ENCODE measurements at regions not wholly inside any gene's neighbourhood (a gene's known extent, or its start where the extent isn't known, plus 50 kb on each side); places are given as distances from the start of the nearest gene placed in this dataset.

- DNase-seq (ENCODE audit: low spot score in 2 of 2) = no peak
- H3K36me3 ChIP-seq (replicated peaks) = no peaks in the 10 kb centered on the region
- no peak overlapping the region for H3K4me3 ChIP-seq
- no peaks in the 10 kb centered on the region for H3K4me1 ChIP-seq
- in situ Hi-C loops (cut with MboI; ENCODE audit: low sequenced_read_pairs) = no loop called here
- H3K27me3 ChIP-seq (ENCODE audit: low read depth) = no peaks in the 10 kb centered on the region
- no peaks in the 10 kb centered on the region for H3K9me3 ChIP-seq
Observed at GRCh38 chr17:70011750-70012149, 63.3 kb upstream of the KCNJ16 start.

DNA sequence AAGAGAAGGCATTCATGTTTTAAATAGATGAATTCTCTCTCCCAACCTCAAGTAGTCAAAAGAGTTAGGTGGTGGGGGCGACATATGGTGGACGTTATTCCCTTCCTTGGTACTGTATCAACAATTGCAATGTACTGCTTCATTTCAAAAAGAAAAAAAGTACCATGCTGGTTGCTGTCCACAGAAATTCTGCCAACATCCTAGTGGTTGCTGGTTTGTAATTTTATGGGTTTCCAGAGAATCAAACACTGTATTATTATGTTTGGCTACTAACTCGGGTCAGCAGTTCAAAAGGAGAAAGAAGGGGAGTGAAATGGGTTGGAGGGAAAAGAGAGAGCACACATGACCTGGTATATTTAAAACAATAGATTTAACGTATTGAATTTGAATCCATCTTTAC is 61.1 kb upstream of the KCNJ16 start:
- Histone ChIP-seq H3K27me3 (ENCODE audit: low read depth) (no peaks in the 10 kb centered on the region), H3K4me3 (no peak overlapping the region), H3K36me3 (replicated peaks) (no peaks in the 10 kb centered on the region), H3K4me1 (no peaks in the 10 kb centered on the region), H3K9me3 (no peaks in the 10 kb centered on the region)
- in situ Hi-C loops (cut with MboI; ENCODE audit: low sequenced_read_pairs) = no loop called here
- no peak for DNase-seq (ENCODE audit: low spot score in 2 of 2)

DNA sequence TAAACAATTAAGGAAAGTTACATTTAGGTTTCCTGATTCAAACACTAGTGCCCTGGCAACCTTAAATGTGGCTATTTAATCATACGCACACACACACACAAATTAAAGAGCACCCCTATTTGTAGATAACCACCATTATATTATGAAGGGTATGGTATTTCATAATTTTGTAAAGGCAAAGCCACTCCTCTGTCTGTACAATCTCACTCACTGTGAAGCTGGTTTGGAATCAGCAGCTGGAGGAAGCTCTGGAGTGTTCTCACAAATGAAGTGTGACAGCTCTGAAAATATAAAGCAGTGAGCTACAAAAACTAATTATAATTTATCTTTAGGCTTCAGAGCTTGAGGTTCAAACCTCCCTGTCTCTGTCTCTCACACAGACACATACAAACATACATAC is 57.9 kb upstream of the KCNJ16 start:
- Histone ChIP-seq H3K27me3 (ENCODE audit: low read depth) (no peaks in the 10 kb centered on the region), H3K36me3 (replicated peaks) (no peaks in the 10 kb centered on the region), H3K4me1 (no peaks in the 10 kb centered on the region), H3K9me3 (no peaks in the 10 kb centered on the region), H3K4me3 (no peak overlapping the region)
- DNase-seq (ENCODE audit: low spot score in 2 of 2) = no peak
- in situ Hi-C loops (cut with MboI; ENCODE audit: low sequenced_read_pairs) = no loop called here

DNA sequence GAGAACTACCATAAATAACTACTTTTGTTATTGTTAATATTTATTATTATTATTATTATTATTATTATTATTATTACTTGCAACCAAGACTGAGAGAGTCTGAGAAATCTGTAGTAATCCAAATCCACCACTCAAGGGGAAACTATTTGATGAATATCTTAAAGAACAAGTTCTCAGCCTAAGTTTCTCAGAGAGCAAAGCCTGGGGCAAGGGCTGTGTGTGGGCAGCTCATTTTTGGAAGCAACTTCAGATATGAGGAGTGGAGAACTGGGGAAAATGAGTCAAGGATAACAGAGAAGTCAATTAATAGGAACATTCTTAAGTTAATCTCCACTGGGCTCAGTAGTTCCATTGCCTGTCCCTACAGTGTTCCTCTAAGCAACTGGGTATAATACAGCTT is 57.1 kb upstream of the KCNJ16 start:
- H3K4me3 ChIP-seq = no peak overlapping the region
- DNase-seq (ENCODE audit: low spot score in 2 of 2) = no peak
- H3K36me3 ChIP-seq (replicated peaks) = no peaks in the 10 kb centered on the region
- H3K4me1 ChIP-seq = no peaks in the 10 kb centered on the region
- H3K27me3 ChIP-seq (ENCODE audit: low read depth) = no peaks in the 10 kb centered on the region
- H3K9me3 ChIP-seq = no peaks in the 10 kb centered on the region
- in situ Hi-C loops (cut with MboI; ENCODE audit: low sequenced_read_pairs) = no loop called here

GRCh38 chr17:70021726-70022125 is 53.3 kb upstream of the KCNJ16 start:
- Histone ChIP-seq H3K4me3 (no peak overlapping the region), H3K4me1 (no peaks in the 10 kb centered on the region), H3K36me3 (replicated peaks) (no peaks in the 10 kb centered on the region), H3K9me3 (no peaks in the 10 kb centered on the region), H3K27me3 (ENCODE audit: low read depth) (no peaks in the 10 kb centered on the region)
- no peak for DNase-seq (ENCODE audit: low spot score in 2 of 2)
- in situ Hi-C loops (cut with MboI; ENCODE audit: low sequenced_read_pairs) = no loop called here

- Histone ChIP-seq H3K27me3 (ENCODE audit: low read depth) (no peaks in the 10 kb centered on the region), H3K36me3 (replicated peaks) (no peaks in the 10 kb centered on the region), H3K9me3 (no peaks in the 10 kb centered on the region), H3K4me1 (no peaks in the 10 kb centered on the region), H3K4me3 (no peak overlapping the region)
- in situ Hi-C loops (cut with MboI; ENCODE audit: low sequenced_read_pairs) = no loop called here
- DNase-seq (ENCODE audit: low spot score in 2 of 2) = no peak
Observed at GRCh38 chr17:70022175-70022574, 52.9 kb upstream of the KCNJ16 start.

- DNase-seq (ENCODE audit: low spot score in 2 of 2) = no peak
- H3K36me3 ChIP-seq (replicated peaks) = no peaks in the 10 kb centered on the region
- no peaks in the 10 kb centered on the region for H3K27me3 ChIP-seq (ENCODE audit: low read depth)
- no peaks in the 10 kb centered on the region for H3K4me1 ChIP-seq
- H3K9me3 ChIP-seq = no peaks in the 10 kb centered on the region
- in situ Hi-C loops (cut with MboI; ENCODE audit: low sequenced_read_pairs) = no loop called here
- H3K4me3 ChIP-seq = no peak overlapping the region
Observed at GRCh38 chr17:70024253-70024652, 50.8 kb upstream of the KCNJ16 start.

Measured in HAP-1 (cell line).